Hepatocyte (in vitro differentiated cells): ENCODE measurements at regions not wholly inside any gene's neighbourhood (a gene's known extent, or its start where the extent isn't known, plus 50 kb on each side); places are given as distances from the start of the nearest gene placed in this dataset.

Source experiments
- DNase-seq: peaks from one replicate; pipeline ENCODE4 v3.0.0-alpha.2; 2016; ENCODE audit warnings: low spot score
- H2AFZ ChIP-seq: fragments of 200-600 bp; sonication (generic); 2 replicates; pipeline ENCODE4 v1.6.0; 2016; ENCODE audit warnings: antibody characterized with exemption, mild to moderate bottlenecking
- H3K27ac ChIP-seq: fragments of 200-600 bp; sonication (generic); 2 replicates; pipeline ENCODE4 v1.5.1; 2016; ENCODE audit warnings: mild to moderate bottlenecking
- H3K27me3 ChIP-seq: fragments of 200-600 bp; sonication (generic); 2 replicates; pipeline ENCODE4 v1.6.1; 2016
- H3K36me3 ChIP-seq: fragments of 200-600 bp; sonication (generic); replicated peaks from 2 replicates; pipeline ENCODE4 v1.5.1; 2016; ENCODE audit warnings: low read depth; ENCODE audit not compliant: insufficient read depth
- H3K4me1 ChIP-seq: fragments of 200-600 bp; sonication (generic); 2 replicates; pipeline ENCODE4 v1.5.1; 2016; ENCODE audit warnings: mild to moderate bottlenecking, moderate library complexity; ENCODE audit not compliant: insufficient read depth
- H3K4me2 ChIP-seq: fragments of 200-600 bp; sonication (generic); 2 replicates; pipeline ENCODE4 v1.6.0; 2016
- H3K4me3 ChIP-seq: fragments of 200-600 bp; sonication (generic); 2 replicates; pipeline ENCODE4 v1.5.1; 2016; ENCODE audit warnings: mild to moderate bottlenecking
- H3K79me2 ChIP-seq: fragments of 200-600 bp; sonication (generic); 2 replicates; pipeline ENCODE4 v1.6.0; 2017; ENCODE audit warnings: mild to moderate bottlenecking
- H3K9me2 ChIP-seq: fragments of 200-600 bp; sonication (generic); replicated peaks from 2 replicates; pipeline ENCODE4 v1.6.0; 2017; ENCODE audit warnings: mild to moderate bottlenecking; ENCODE audit not compliant: insufficient read depth
- H3K9me3 ChIP-seq: fragments of 200-600 bp; sonication (generic); 2 replicates; pipeline ENCODE4 v1.5.1; 2016; ENCODE audit warnings: low read depth, mild to moderate bottlenecking
- H4K20me1 ChIP-seq: fragments of 200-600 bp; sonication (generic); 2 replicates; pipeline ENCODE4 v1.6.0; 2016; ENCODE audit warnings: mild to moderate bottlenecking; ENCODE audit not compliant: insufficient read depth, poor library complexity, severe bottlenecking
- EZH2 ChIP-seq: fragments of 200-600 bp; sonication (generic); IDR thresholded peaks from 2 replicates; pipeline ENCODE4 v1.6.1; 2016; ENCODE audit warnings: antibody characterized with exemption, mild to moderate bottlenecking, borderline replicate concordance
- EZH2phosphoT487 ChIP-seq: fragments of 200-600 bp; sonication (generic); IDR thresholded peaks from one replicate; pipeline ENCODE4 v1.6.1; 2018; ENCODE audit warnings: antibody characterized with exemption, mild to moderate bottlenecking, low read depth, moderate library complexity; ENCODE audit not compliant: unreplicated experiment, severe bottlenecking
- WGBS: methylation state at CpG from one replicate; pipeline ENCODE4 v1.1.6; 2016; ENCODE audit warnings: low lambda C conversion rate; ENCODE audit errors: missing lambda C conversion rate; 5-methylcytosine and 5-hydroxymethylcytosine counted together
- TF ChIP-seq, protein P1 (sequence below): fragments of 200-600 bp; sonication (generic); IDR thresholded peaks from 2 replicates; pipeline ENCODE4 v1.5.1; 2016; ENCODE audit warnings: antibody characterized with exemption, mild to moderate bottlenecking; ENCODE audit not compliant: poor library complexity

DNA sequence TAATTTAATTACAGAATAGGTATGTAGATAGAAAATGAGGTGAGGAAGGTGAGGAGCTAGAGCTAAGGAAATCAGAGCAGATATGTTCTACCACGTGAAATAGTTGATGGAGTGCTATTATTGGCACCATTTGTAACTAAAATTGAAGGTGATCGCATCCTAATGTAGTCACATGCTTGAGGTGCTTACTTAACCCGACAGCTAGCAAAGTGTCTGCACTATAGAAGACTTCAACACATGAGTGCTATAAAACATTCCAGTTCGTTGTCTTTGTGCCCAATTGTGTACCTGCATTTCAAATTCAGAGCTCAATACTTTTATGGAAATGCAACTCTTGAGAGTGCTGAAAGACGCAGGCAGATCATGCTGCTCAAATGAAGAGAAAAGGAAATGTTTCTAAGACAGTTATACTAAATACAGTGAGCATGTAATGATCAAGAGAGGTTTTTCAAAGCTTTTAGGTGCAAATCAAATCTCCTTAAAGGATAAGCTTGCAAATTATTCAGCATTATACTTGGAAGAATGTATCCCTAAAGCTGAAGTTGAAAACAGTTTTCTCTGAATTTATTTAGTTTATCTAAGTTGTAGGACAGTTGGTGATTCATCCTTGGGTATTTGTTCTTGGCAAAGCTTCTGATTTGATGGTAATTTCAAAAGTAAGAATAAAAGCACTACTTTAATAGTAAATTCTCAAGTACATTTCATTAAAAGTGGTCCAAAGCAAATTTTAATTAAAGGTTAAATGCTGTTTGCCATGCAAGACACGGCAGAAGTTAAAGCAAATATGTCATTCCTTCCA lies 223.9 kb upstream of the EPHA5 start:
- Histone ChIP-seq H3K36me3 (no peaks in the 10 kb centered on the region), H3K27me3 (no peaks in the 10 kb centered on the region), H2AFZ (no peak overlapping the region), H4K20me1 (no peaks in the 10 kb centered on the region), H3K79me2 (no peaks in the 10 kb centered on the region), H3K4me1 (no peaks in the 10 kb centered on the region), H3K4me2 (no peak overlapping the region), H3K27ac (no peak overlapping the region), H3K9me2 (no peaks in the 10 kb centered on the region), H3K4me3 (no peak overlapping the region), H3K9me3 (no peaks in the 10 kb centered on the region)
- TF ChIP-seq EZH2phosphoT487 = no peak
- TF ChIP-seq EZH2 = no peak
- TF ChIP-seq, protein P1, sequence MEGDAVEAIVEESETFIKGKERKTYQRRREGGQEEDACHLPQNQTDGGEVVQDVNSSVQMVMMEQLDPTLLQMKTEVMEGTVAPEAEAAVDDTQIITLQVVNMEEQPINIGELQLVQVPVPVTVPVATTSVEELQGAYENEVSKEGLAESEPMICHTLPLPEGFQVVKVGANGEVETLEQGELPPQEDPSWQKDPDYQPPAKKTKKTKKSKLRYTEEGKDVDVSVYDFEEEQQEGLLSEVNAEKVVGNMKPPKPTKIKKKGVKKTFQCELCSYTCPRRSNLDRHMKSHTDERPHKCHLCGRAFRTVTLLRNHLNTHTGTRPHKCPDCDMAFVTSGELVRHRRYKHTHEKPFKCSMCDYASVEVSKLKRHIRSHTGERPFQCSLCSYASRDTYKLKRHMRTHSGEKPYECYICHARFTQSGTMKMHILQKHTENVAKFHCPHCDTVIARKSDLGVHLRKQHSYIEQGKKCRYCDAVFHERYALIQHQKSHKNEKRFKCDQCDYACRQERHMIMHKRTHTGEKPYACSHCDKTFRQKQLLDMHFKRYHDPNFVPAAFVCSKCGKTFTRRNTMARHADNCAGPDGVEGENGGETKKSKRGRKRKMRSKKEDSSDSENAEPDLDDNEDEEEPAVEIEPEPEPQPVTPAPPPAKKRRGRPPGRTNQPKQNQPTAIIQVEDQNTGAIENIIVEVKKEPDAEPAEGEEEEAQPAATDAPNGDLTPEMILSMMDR = no peak
- DNase-seq = no peak
- 69% methylated on average over 6 of the region's 6 CpGs for WGBS

DNA sequence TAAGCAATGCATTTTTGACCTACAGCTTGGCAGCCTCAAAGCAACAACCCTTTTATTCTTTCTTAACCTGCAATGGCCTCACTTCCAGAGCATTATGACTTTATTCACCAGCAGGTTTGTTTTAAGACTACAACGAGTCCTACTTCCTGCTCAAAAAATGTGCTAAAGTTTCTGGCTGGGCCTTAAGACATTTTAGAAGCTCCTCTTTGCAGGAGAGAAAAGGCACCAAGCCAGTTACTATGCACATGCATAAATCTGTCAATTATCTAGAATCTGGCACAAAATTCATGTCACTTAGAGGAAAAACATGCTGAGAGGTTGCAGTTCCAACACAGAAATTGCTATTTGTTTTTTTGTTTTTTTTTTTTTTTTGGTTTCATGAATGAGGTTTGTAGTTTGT lies 223.0 kb upstream of the EPHA5 start:
- H3K9me3 ChIP-seq = no peaks in the 10 kb centered on the region
- H3K9me2 ChIP-seq = no peaks in the 10 kb centered on the region
- no peaks in the 10 kb centered on the region for H3K4me1 ChIP-seq
- H4K20me1 ChIP-seq = no peaks in the 10 kb centered on the region
- no peak overlapping the region for H3K27ac ChIP-seq
- no peaks in the 10 kb centered on the region for H3K27me3 ChIP-seq
- no peak for DNase-seq
- no peak overlapping the region for H3K4me2 ChIP-seq
- TF ChIP-seq, protein P1 = no peak
- TF ChIP-seq EZH2 = no peak
- no peak for TF ChIP-seq EZH2phosphoT487
- WGBS = 38% methylated on average over 1 of the region's 1 CpG
- no peak overlapping the region for H3K4me3 ChIP-seq
- H2AFZ ChIP-seq = no peak overlapping the region
- no peaks in the 10 kb centered on the region for H3K36me3 ChIP-seq
- H3K79me2 ChIP-seq = no peaks in the 10 kb centered on the region

DNA sequence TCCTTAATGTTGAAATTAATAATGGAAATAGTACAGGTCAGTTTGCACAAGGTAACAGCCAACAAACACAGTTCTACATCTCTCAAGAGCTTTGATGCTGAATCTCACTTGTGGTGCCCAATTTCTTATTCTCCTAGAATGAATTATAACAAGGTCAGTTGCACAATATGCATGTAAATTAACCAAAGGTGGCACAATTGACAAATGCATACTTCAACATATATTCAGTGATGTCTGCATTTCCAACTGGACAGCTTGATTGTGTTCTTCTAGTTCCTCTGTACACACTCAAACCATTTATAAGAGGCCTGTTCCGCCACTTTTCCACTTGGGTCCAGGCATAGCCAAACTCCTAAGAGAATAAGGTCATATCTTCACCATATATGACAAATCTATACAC lies 210.3 kb upstream of the EPHA5 start:
- Histone ChIP-seq H3K27me3 (no peaks in the 10 kb centered on the region), H4K20me1 (no peaks in the 10 kb centered on the region), H3K4me1 (no peaks in the 10 kb centered on the region), H3K27ac (no peak overlapping the region), H3K79me2 (no peaks in the 10 kb centered on the region), H3K4me3 (no peak overlapping the region), H3K9me3 (no peaks in the 10 kb centered on the region), H3K9me2 (no peaks in the 10 kb centered on the region), H2AFZ (no peak overlapping the region), H3K36me3 (no peaks in the 10 kb centered on the region), H3K4me2 (no peak overlapping the region)
- 89% methylated on average over 1 of the region's 1 CpG for WGBS
- no peak for DNase-seq
- TF ChIP-seq EZH2phosphoT487 (no peak), EZH2 (no peak)
- TF ChIP-seq, protein P1 = no peak
